Right cardiac atrium (tissue), 5 donors: ENCODE measurements at regions not wholly inside any gene's neighbourhood (a gene's known extent, or its start where the extent isn't known, plus 50 kb on each side); places are given as distances from the start of the nearest gene placed in this dataset.
"Not testable (repeated sequence)": the region's sequence is repeated elsewhere in the genome, so short reads cannot be mapped to it uniquely, and the experiment has no call there.

Experiments
- ATAC-seq, 2 donors: fragments of 200-7000 bp; cut with Tn5 transposase; one replicate each; pipeline versions ENCODE4 v1.8.0 to v1.9.1; 2020; ENCODE audit warnings: moderate library complexity in 2 of 2, mild to moderate bottlenecking in 1 of 2
- DNase-seq, 3 donors: peaks; one replicate each; pipeline ENCODE4 v3.0.0-alpha.2; 2020
- H3K27ac ChIP-seq: one replicate; pipeline ENCODE4 v1.5.1; 2013; ENCODE audit warnings: mild to moderate bottlenecking, low read length, control low read depth, moderate library complexity
- H3K27me3 ChIP-seq: one replicate; pipeline ENCODE4 v1.6.1; 2013; ENCODE audit not compliant: control insufficient read depth, insufficient read depth
- H3K4me1 ChIP-seq: one replicate; pipeline ENCODE4 v1.6.1; 2013; ENCODE audit warnings: low read length; ENCODE audit not compliant: control insufficient read depth, insufficient read depth
- H3K4me3 ChIP-seq: one replicate; pipeline ENCODE4 v1.5.1; 2013; ENCODE audit warnings: low read length, control low read depth
- H3K9me3 ChIP-seq: one replicate; pipeline ENCODE4 v1.6.1; 2013; ENCODE audit warnings: low read length; ENCODE audit not compliant: control insufficient read depth
- WGBS: extraction: QIAGEN DNeasy Blood & Tissue Kit; methylation state at CpG from one replicate; pipeline ENCODE4 v1.1.7; 2013; 5-methylcytosine and 5-hydroxymethylcytosine counted together
- intact Hi-C, 4 donors: fragments of 100-400 bp; cut with DNase I; formaldehyde crosslinking; loops; one replicate each; pipeline versions ENCODE4 v1.11.0 to v1.14.0; 2022 to 2023
- donor health status: healthy with polysubstance abuse.
- donor health status: DM: no; HTN: yes; CAD: no.
- donor health status: DM: no; HTN: no; CAD: no.
- donor health status: DM: no; HTN: yes; CAD: no; lungs with severe emphysema.
- donor health status: DM: yes; HTN: yes; CAD: no.

DNA sequence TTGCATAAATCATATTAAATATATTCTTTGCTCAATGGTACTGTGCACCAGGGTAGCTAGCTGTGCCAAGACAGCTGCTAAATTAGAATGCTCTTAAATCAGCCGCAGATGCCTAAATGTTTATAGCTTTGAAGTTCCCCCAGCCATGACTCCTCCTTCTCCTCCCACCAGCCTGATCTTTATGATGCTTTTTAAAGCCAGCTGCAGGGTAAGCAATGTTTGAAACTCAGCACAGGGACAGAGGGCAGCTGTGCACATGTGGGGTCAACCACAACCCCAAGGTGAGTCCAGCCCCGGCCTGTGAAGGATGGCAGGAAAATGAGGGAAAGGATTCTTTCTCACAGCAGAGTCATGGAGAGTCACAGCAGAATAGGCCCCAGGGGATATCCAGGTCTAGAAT, 635.7 kb downstream of the UQCRFS1 start:
- Histone ChIP-seq H3K4me3 (no peak overlapping the region), H3K27ac (no peak overlapping the region), H3K27me3 (no peaks in the 10 kb centered on the region), H3K4me1 (no peaks in the 10 kb centered on the region), H3K9me3 (no peaks in the 10 kb centered on the region)
- 76% methylated on average over 2 of the region's 2 CpGs for WGBS
- DNase-seq: no peak
- intact Hi-C loops: no loop called here
- no peak for ATAC-seq

DNA sequence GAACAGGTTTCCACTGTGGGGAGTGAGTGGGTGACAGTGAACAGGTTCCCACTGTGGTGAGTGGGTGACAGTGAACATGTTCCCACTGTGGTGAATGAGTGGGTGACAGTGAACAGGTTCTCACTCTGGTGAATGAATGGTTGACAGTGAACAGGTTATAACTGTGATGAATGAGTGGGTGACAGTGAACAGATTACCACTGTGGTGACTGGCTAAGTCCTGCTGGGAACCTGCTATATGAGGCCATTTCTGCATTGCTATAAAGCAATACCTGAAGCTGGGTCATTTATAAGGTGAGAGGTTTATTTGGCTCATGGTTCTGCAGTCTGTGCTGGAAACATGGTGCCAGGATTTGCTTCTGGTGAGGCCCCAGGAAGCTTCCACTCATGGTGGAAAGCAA, 637.1 kb downstream of the UQCRFS1 start:
- H3K4me1 ChIP-seq: no peaks in the 10 kb centered on the region
- no peak for DNase-seq
- no peak overlapping the region for H3K27ac ChIP-seq
- no peak overlapping the region for H3K4me3 ChIP-seq
- no peaks in the 10 kb centered on the region for H3K9me3 ChIP-seq
- no peak for ATAC-seq
- H3K27me3 ChIP-seq: no peaks in the 10 kb centered on the region
- intact Hi-C loops: no loop called here

DNA sequence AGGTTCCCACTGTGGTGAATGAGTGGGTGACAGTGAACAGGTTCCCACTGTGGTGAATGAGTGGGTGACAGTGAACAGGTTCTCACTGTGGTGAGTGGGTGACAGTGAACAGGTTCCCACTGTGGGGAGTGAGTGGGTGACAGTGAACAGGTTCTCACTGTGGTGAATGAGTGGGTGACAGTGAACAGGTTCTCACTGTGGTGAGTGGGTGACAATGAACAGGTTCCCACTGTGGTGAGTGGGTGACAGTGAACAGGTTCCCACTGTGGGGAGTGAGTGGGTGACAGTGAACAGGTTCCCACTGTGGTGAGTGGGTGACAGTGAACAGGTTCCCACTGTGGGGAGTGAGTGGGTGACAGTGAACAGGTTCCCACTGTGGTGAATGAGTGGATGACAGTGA, 637.6 kb downstream of the UQCRFS1 start:
- H3K9me3 ChIP-seq, intact Hi-C loops, H3K4me3 ChIP-seq, H3K27me3 ChIP-seq, H3K4me1 ChIP-seq, DNase-seq, ATAC-seq, H3K27ac ChIP-seq: not testable (repeated sequence)

DNA sequence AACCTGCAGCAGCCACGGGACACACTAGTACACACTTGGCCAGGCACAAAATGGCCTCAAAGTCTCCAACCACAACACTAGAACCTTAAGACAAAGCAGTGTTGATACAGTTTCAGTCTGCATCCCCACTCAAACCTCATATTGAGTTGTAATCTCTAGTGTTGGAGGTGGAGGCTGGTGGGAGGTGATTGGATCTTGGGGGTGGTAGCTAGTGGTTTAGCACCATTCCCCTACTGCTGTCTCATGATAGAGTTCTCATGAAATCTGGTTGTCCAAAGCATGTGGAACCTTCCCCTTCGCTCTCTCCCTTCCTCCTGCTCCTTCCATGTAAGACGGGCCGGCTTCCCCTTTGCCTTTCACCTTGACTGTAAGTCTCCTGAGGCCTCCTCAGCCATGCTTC, 638.7 kb downstream of the UQCRFS1 start:
- H3K27ac ChIP-seq: no peak overlapping the region
- no peaks in the 10 kb centered on the region for H3K4me1 ChIP-seq
- DNase-seq (no peak), ATAC-seq (no peak)
- WGBS: 86% methylated on average over 4 of the region's 4 CpGs
- no peaks in the 10 kb centered on the region for H3K27me3 ChIP-seq
- no peaks in the 10 kb centered on the region for H3K9me3 ChIP-seq
- intact Hi-C loops: no loop called here
- H3K4me3 ChIP-seq: no peak overlapping the region

DNA sequence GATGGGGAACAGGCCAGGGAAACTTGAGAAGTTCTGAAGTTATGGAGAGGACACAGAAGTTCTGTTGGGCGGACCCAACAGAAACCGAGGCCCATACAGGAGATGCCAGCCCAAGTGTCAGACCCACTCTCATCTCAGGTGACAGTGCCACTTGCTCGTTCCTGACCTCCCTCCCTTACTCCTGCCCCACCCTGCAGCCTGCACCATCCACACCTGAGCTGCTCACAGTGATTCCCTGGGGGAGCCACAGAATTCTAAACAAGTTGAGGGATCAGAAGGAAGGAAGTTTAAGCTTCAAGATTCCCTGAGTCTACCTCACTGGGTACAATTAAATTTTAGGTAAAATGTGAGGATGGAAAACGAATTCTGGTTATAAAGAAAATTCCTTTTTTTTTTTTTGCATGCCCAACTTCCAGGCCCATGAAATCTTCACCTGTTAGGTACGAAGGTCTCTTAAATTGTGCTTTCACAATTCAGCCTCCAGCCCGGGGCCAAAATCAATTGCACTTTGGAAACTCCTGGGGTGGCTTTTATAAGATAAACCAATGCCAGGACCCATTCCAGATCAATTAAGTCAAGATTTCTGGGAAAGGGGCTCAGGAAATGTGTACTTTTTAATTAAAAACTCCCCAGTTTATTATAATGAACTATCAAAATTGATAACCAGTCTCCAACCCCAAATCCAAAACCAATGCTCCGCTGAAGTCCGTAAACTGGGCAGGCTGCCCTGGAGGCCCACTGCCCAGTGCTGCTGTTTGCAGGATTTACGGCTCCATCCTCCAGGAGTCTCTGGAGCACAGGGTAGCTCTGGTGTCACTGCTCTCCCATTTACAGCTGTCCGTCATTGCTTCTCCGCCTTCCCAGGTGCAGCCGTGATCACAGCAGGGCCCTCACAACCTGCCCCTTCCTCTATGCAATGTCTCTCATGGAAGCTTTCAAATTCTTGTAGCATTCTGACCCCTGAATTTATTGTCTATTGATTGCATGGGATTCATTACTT, 643.5 kb downstream of the UQCRFS1 start:
- no peak overlapping the region for H3K27ac ChIP-seq
- H3K4me3 ChIP-seq: no peak overlapping the region
- 72% methylated on average over 12 of the region's 12 CpGs for WGBS
- intact Hi-C loops: no loop called here
- no peaks in the 10 kb centered on the region for H3K27me3 ChIP-seq
- ATAC-seq (no peak), DNase-seq (no peak)
- H3K9me3 ChIP-seq: no peaks in the 10 kb centered on the region
- no peaks in the 10 kb centered on the region for H3K4me1 ChIP-seq

DNA sequence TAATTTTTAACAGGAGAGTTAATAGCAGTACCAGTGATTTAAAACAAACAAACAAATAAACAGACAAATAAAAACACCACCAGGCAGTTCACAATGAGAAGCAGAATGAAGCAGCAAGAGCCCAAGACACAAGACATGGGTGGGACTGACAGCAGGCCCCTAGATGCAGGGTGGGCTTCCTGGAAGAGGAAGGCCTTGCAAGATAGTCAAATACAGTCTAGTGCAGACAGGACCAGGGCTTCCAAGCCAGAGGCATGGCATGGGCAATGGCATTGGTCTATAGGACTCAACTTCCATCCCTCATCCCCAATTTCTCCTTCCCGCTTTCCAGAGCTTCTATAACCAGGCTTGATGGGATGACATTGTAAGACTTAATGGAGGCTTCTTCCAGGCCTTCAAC, 645.1 kb downstream of the UQCRFS1 start:
- no peaks in the 10 kb centered on the region for H3K27me3 ChIP-seq
- no peak for DNase-seq

DNA sequence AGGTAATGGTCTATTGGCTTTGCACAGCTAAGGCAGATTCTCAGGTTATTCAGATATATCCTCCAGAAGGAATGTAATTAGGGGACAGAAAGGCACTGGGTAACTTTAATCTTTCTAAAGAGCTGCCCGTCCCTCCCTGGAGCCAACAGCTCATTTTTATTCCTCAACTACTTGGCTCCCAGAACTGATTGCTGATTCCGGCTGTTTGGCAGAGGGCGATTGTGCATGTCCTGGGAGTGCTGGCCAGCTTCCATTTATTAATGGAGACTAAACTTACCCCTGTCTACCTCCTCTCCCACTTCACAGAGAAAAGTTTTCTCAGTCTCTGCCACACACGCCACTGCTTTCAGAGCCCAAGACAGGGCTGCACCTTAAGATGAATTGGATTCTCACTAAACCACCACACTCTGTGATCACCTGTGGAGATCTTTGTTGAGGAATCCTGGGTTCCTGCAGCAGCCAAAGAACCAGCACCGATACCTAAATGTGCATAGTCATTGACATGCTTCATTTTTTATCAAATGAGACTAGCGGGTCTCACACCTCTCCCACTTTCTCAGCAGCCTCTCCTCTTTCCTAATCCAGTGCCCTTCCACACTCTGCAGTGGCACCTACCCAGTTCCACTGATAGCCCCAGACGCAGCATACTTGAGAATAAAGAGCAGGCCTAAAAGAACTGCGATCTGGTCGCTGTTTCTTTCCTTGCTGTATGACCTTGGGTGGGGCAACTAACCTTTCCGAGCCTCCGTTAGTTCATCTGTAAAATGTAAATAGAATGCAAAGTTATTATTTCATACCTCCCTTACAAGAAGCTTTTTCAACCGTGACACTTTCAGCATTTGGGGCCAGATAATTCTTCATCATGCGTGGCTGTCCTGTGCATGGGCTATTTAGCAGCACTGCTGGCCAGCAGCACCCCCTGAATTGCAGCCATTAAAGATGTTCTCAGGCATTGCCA, 648.7 kb downstream of the UQCRFS1 start:
- 75% methylated on average over 13 of the region's 13 CpGs for WGBS
- H3K4me1 ChIP-seq: no peaks in the 10 kb centered on the region
- H3K4me3 ChIP-seq: no peak overlapping the region
- H3K9me3 ChIP-seq: no peaks in the 10 kb centered on the region
- no peak for ATAC-seq
- H3K27me3 ChIP-seq: no peaks in the 10 kb centered on the region
- DNase-seq: no peak
- H3K27ac ChIP-seq: no peak overlapping the region
- intact Hi-C loops: no loop called here

More for the DNA sequence above, 645.1 kb downstream of the UQCRFS1 start:
- H3K9me3 ChIP-seq: no peaks in the 10 kb centered on the region
- 90% methylated on average over 1 of the region's 1 CpG for WGBS
- no peak overlapping the region for H3K4me3 ChIP-seq
- H3K27ac ChIP-seq: no peak overlapping the region
- no peaks in the 10 kb centered on the region for H3K4me1 ChIP-seq
- ATAC-seq: no peak
- intact Hi-C loops: no loop called here

DNA sequence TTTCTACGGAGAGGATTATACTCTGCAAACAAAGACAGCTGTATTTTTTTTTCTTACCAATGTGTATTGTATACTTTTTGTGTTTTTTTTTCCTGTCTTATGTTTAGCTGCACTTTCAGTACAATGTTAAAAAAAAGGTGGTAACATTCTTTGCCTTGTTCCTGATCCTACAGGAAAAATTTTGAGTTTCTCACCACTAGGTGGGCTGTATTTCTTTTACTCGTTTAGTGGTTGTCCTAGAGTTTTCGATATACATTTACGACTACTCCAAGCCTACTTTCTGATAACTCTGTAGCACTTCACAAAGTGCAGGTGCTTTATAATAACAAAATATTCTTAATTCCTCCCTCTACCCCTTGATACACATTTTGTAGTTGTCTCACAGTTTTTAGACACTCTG, 652.2 kb downstream of the UQCRFS1 start:
- DNase-seq: no peak
- Histone ChIP-seq H3K27me3 (no peaks in the 10 kb centered on the region), H3K9me3 (no peaks in the 10 kb centered on the region), H3K4me3 (no peak overlapping the region), H3K27ac (no peak overlapping the region), H3K4me1 (no peaks in the 10 kb centered on the region)
- intact Hi-C loops: no loop called here
- ATAC-seq: no peak
- 74% methylated on average over 4 of the region's 4 CpGs for WGBS

DNA sequence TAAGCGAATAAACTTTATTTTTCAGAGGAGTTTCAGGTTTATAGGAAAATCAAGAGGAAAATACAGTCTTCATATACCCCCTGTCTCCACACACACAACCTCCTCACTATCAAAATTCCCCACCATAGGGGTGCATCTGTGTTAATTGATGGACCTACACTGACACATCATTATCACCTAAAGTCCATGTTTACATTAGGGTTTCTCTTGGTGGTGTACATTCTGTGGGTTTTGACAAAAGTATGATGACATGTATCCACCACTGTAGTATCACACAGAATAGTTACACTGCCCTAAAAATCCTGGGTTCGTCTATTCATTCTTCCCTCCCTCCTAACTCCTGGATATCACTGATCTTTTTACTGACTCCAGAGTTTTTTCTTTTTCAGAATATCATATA, 654.2 kb downstream of the UQCRFS1 start:
- Histone ChIP-seq H3K4me3 (no peak overlapping the region), H3K9me3 (no peaks in the 10 kb centered on the region), H3K27ac (no peak overlapping the region), H3K4me1 (no peaks in the 10 kb centered on the region), H3K27me3 (no peaks in the 10 kb centered on the region)
- no peak for DNase-seq
- intact Hi-C loops: no loop called here
- 55% methylated on average over 2 of the region's 2 CpGs for WGBS
- no peak for ATAC-seq

DNA sequence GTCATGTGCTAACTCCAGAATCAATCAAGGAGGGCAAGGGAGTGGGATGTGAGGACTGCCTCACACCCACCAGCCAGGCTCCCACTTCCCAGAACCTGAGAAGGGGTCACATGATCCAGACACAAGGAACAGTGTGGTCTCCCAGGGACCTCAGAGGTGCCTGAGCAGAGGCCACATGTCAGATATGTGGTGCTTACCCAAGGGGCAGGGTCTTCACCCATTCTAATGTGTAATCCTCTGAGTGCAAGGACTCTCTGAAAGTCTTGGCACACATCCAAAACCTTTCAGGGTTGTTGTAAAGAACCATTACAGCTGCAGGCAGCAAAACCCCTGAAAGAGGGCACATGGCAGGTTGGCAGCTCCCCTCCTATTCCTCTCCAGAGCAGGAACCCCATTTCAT, 656.6 kb downstream of the UQCRFS1 start:
- Histone ChIP-seq H3K4me1 (no peaks in the 10 kb centered on the region), H3K27me3 (no peaks in the 10 kb centered on the region), H3K9me3 (no peaks in the 10 kb centered on the region), H3K4me3 (no peak overlapping the region), H3K27ac (no peak overlapping the region)
- ATAC-seq (no peak), DNase-seq (no peak)
- intact Hi-C loops: no loop called here

DNA sequence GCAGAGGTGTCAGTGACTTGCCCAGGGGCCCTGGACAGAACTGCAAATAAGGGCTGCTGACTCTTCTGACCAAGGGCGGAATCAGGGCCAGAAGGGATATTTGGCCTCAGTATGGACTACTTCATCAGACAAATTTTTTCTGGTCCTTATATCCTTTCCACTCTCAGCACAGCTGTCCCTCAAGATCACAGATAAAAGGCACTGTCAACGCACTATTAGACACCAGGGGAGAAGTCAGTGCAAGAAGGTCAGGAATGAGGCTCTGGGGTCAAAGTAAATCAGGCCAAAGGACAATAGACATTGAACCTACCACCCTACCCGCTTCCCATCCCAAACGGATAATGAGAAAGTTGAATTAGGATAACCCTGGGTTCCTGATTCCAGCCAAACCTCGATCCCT, 657.6 kb downstream of the UQCRFS1 start:
- H3K27ac ChIP-seq: no peak overlapping the region
- H3K9me3 ChIP-seq: no peaks in the 10 kb centered on the region
- no peaks in the 10 kb centered on the region for H3K4me1 ChIP-seq
- ATAC-seq: no peak
- intact Hi-C loops: no loop called here
- no peaks in the 10 kb centered on the region for H3K27me3 ChIP-seq
- WGBS: 62% methylated on average over 5 of the region's 5 CpGs
- DNase-seq: no peak
- no peak overlapping the region for H3K4me3 ChIP-seq
